Activated CD8-positive, alpha-beta memory T cell treated with anti-CD3 and anti-CD28 coated beads for 48 hours (primary cell): ENCODE measurements at regions not wholly inside any gene's neighbourhood (a gene's known extent, or its start where the extent isn't known, plus 50 kb on each side); places are given as distances from the start of the nearest gene placed in this dataset.
"Not testable (repeated sequence)": the region's sequence is repeated elsewhere in the genome, so short reads cannot be mapped to it uniquely, and the experiment has no call there.

Experiments
- DNase-seq, 3 experiments: peaks; one replicate each; pipeline ENCODE4 v3.0.0-alpha.2; 2020; ENCODE audit warnings: low read depth in 2 of 3, low spot score in 2 of 3

DNA sequence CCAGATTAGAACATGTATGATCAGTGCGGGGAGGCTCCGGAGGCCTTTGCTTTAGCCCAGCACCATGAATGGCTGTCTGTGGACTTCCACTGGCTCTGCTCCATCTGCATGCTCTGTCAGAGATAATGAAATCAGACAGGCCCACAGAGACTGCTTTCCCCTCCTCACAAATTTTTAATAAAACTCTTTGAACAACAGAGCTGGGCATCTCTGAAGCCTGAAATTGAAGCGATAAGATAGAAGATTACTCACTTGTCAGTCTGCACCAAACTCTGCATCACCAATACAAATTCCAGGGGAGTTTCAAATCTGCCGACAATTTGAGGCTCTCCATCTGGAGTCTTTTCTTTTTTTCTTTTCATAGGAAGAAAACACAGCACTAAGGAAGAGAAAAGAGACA lies 110.0 kb downstream of the DYRK2 start:
- no peak for DNase-seq

- DNase-seq: no peak
Measured at GRCh38 chr12:67759829-67760228, 111.3 kb downstream of the DYRK2 start.

- DNase-seq: no peak
Measured at GRCh38 chr12:67760586-67761275, 112.2 kb downstream of the DYRK2 start.

DNA sequence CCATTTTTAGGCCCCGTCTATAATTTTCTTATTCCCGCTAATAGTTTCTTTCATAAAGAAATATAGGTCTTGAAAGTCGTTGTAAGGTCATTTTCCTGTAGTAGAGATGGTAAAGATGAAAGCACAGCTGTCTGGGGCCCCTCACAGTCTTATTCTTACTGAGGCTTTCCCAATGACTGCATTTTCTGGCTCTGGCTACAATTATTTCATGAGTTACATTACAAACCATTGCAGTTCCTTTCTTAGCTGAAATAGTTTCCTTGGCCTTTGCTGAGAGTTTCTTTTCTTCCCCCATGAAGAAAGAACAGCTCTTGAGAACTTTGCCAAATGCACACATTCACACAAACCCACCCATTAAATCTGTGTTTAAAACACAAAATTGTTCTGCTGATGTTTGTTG lies 113.0 kb downstream of the DYRK2 start:
- no peak for DNase-seq

GRCh38 chr12:67764055-67764454 lies 115.5 kb downstream of the DYRK2 start:
- DNase-seq: no peak

DNA sequence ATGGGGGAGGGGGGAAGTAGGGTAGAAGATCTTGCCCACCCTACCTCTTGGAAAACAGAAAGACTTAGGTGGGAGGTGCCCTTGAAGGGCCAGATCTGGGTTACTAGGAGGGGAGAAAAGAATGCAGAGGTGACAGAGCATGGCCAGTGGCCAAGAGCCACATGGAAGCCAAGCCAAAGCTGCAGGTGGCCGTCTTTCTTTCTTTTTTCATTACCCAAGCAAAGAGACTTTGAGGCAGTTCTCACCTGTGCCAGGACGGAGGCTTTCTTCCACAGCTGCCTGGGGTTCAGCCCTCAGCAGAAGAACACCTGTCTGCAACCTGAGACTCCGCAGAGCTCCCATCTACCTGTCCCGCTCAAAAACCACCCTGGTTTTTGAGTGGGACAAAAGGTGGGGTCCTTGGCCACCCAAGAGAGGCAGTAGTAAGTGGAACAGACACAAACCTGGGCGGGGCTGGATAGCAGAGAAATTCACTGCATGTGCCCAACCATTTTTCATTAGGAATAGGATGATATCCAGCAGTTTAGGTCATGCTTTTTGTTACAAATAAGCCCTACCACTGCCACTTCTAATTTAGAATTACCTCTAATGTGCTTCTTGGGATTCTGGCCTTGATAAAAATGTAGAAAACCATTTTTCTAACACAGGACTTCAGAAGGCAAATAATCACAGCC lies 116.5 kb downstream of the DYRK2 start:
- no peak for DNase-seq

DNA sequence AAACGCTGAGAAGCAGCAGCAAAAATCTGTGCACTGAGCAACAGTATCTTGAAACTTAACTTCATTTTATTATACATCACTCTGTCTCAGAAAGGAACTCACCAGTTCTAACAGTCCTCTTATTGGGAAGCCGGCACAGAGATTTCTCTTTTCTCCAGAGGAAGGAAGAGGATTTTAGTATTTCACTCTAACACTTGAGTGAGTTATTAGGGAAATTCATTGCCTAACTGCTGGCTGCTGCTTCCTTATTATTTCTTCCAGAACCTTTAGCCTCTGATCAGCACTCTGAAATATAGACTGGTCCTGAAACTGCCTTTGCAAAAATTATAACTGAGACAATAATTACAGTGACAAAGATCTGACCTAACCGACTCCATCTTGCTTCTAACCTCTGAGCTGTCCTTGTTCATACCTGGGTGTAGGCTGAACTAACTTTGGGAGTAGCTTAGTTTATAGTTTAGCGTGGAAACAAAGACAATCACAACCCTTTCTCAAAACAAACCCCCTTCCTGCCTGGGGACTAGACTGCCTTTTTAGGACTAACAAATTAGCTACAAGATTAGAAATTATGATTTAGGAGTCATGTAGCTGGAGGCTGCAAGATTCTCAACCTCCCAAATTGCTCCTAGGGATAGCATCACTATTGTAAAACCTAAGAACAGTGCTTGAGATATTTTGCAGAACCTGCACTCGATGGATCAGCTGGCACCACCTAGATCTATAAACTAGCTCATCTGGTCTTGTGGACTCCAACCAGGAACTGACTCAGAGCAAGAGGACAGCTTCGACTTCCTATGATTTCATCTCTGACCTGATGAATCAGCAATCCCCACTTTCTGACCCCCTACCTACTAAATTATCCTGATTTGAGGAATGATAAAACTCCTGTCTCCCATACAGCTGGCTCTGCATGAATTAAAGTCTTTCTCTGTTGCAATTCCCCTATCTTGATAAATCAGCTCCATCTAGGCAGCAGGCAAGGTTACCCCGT lies 117.5 kb downstream of the DYRK2 start:
- DNase-seq: no peak

GRCh38 chr12:67772267-67773169 lies 124.0 kb downstream of the DYRK2 start:
- no peak for DNase-seq

GRCh38 chr12:67773896-67774295 lies 125.4 kb downstream of the DYRK2 start:
- no peak for DNase-seq

- no peak for DNase-seq
Measured at GRCh38 chr12:67774983-67775587, 126.5 kb downstream of the DYRK2 start.

- no peak for DNase-seq
Measured at GRCh38 chr12:67780580-67781084, 132.1 kb downstream of the DYRK2 start.

GRCh38 chr12:67782573-67782972 lies 134.0 kb downstream of the DYRK2 start:
- DNase-seq: no peak

- no peak for DNase-seq
Measured at GRCh38 chr12:67783393-67783792, 134.8 kb downstream of the DYRK2 start.

DNA sequence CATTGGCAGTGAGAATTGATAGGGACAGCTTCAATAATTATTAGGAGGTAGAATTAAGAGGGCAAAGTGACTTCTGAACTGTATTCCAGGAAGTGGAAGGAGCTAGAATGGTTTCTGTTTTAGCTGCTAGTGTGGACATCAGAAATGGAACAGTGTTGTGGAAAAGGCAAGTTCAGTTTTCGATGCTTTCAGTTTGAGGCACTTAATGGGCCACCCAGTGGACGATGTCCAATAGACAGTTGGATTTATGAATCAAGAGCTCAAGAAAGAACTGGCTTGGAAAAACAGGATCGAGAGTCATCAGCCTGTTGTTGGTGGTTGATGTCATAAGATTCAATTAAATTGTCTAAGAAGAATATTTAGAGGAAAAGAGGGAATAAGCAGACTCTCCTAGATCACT lies 136.3 kb downstream of the DYRK2 start:
- no peak for DNase-seq

DNA sequence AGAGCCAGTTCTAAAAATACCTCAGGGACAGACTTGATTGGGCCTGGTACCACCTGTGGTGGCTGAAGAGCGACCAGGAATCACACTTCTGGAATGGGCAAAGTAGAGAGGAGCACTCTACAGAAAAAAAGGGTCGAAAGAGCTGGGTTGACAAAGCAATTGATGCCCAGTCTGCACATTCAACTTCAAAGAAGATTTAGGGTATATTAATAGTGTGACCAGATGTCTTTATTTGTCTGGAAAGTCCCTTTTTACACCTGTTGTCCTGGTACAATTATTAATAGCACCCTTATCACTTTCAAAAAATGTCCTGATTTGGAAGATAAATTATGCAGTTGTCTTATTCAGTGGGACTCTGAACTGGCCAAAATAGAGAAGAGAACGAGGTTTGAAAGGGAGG lies 137.5 kb downstream of the DYRK2 start:
- DNase-seq: no peak

GRCh38 chr12:67788118-67788517 lies 139.6 kb downstream of the DYRK2 start:
- no peak for DNase-seq

- no peak for DNase-seq
Measured at GRCh38 chr12:67789266-67789665, 140.7 kb downstream of the DYRK2 start.

GRCh38 chr12:67790660-67791059 lies 142.1 kb downstream of the DYRK2 start:
- DNase-seq: no peak

- not testable (repeated sequence) for DNase-seq
Measured at GRCh38 chr12:67791362-67791761, 142.8 kb downstream of the DYRK2 start.

GRCh38 chr12:67792185-67792584 lies 143.6 kb downstream of the DYRK2 start:
- DNase-seq: no peak
